Vagina (tissue), 2 donors: ENCODE measurements at regions not wholly inside any gene's neighbourhood (a gene's known extent, or its start where the extent isn't known, plus 50 kb on each side); places are given as distances from the start of the nearest gene placed in this dataset.

Experiments used
- DNase-seq, 2 donors: peaks; one replicate each; pipeline ENCODE4 v3.0.0-alpha.2; 2017; ENCODE audit errors: extremely low spot score in 2 of 2
- H3K27ac ChIP-seq: fragments of 200-600 bp; sonication (generic); one replicate; pipeline ENCODE4 v1.5.1; 2019
- H3K27me3 ChIP-seq: fragments of 200-600 bp; sonication (generic); one replicate; pipeline ENCODE4 v1.5.1; 2019
- H3K36me3 ChIP-seq, 2 donors: fragments of 200-600 bp; sonication (generic); one replicate each; pipeline ENCODE4 v1.5.1; 2017 to 2019
- H3K4me1 ChIP-seq: fragments of 200-600 bp; sonication (generic); one replicate; pipeline ENCODE4 v1.5.1; 2019
- H3K4me3 ChIP-seq, 2 donors: fragments of 200-600 bp; sonication (generic); 1 replicate in 1 of 2; 2 replicates in 1 of 2; pipeline ENCODE4 v1.5.1; 2016 to 2019
- H3K9me3 ChIP-seq: fragments of 200-600 bp; sonication (generic); one replicate; pipeline ENCODE4 v1.5.1; 2019
- CTCF ChIP-seq, 3 experiments: fragments of 450-650 bp in 2 of 3; fragments of 200-600 bp in 1 of 3; sonication (generic) in 1 of 3; IDR thresholded peaks; one replicate each; pipeline ENCODE4 v1.5.1; 2017 to 2019; ENCODE audit warnings: antibody characterized with exemption in 3 of 3, mild to moderate bottlenecking in 2 of 3, moderate library complexity in 2 of 3
- POLR2A ChIP-seq, 2 donors: fragments of 450-650 bp; IDR thresholded peaks; one replicate each; pipeline ENCODE4 v1.6.1; 2017; ENCODE audit warnings: antibody characterized with exemption in 2 of 2, mild to moderate bottlenecking in 2 of 2, moderate library complexity in 2 of 2
- POLR2AphosphoS5 ChIP-seq, 2 donors: sonication (generic); formaldehyde crosslinking; IDR thresholded peaks; one replicate each; pipeline ENCODE4 v1.9.0; 2017; ENCODE audit warnings: antibody characterized with exemption in 2 of 2, mild to moderate bottlenecking in 2 of 2, low read depth in 1 of 2; ENCODE audit not compliant: insufficient read depth in 1 of 2
- intact Hi-C: fragments of 100-400 bp; cut with DNase I; formaldehyde crosslinking; loops from one replicate; pipeline ENCODE4 v1.15.1; 2023

GRCh38 chr14:98993818-98994217 is 278.2 kb downstream of the BCL11B start:
- H3K9me3 ChIP-seq = no peaks in the 10 kb centered on the region
- DNase-seq = no peak
- H3K27ac ChIP-seq = no peak overlapping the region
- H3K36me3 ChIP-seq = no peaks in the 10 kb centered on the region
- intact Hi-C loops = no loop called here
- TF ChIP-seq POLR2A (IDR thresholded peaks at IDR 0.05) (no peak), POLR2AphosphoS5 (IDR thresholded peaks at IDR 0.05; ENCODE audit: insufficient read depth in 1 of 2, low read depth in 1 of 2) (no peak), CTCF (IDR thresholded peaks at IDR 0.05) (no peak)
- no peaks in the 10 kb centered on the region for H3K4me1 ChIP-seq
- H3K4me3 ChIP-seq = no peak overlapping the region
- no peaks in the 10 kb centered on the region for H3K27me3 ChIP-seq

- no peak for TF ChIP-seq CTCF (IDR thresholded peaks at IDR 0.05)
- TF ChIP-seq POLR2A (IDR thresholded peaks at IDR 0.05) = no peak
- no peak for TF ChIP-seq POLR2AphosphoS5 (IDR thresholded peaks at IDR 0.05; ENCODE audit: insufficient read depth in 1 of 2, low read depth in 1 of 2)
- DNase-seq = no peak
- no peak overlapping the region for H3K27ac ChIP-seq
- H3K4me3 ChIP-seq = no peak overlapping the region
- H3K27me3 ChIP-seq = no peaks in the 10 kb centered on the region
- H3K9me3 ChIP-seq = no peaks in the 10 kb centered on the region
- intact Hi-C loops = no loop called here
- H3K4me1 ChIP-seq = no peaks in the 10 kb centered on the region
- H3K36me3 ChIP-seq = no peaks in the 10 kb centered on the region
These were observed 277.4 kb downstream of the BCL11B start for GRCh38 chr14:98994561-98994960.

GRCh38 chr14:98997526-98998205 is 274.3 kb downstream of the BCL11B start:
- Histone ChIP-seq H3K4me1 (no peaks in the 10 kb centered on the region), H3K27me3 (no peaks in the 10 kb centered on the region), H3K36me3 (no peaks in the 10 kb centered on the region), H3K27ac (no peak overlapping the region), H3K4me3 (no peak overlapping the region), H3K9me3 (no peaks in the 10 kb centered on the region)
- DNase-seq = peak in 1 of 2 donors; percentile 56
- intact Hi-C loops = no loop called here
- no peak for TF ChIP-seq POLR2A (IDR thresholded peaks at IDR 0.05)
- TF ChIP-seq CTCF (IDR thresholded peaks at IDR 0.05) = no peak
- no peak for TF ChIP-seq POLR2AphosphoS5 (IDR thresholded peaks at IDR 0.05; ENCODE audit: insufficient read depth in 1 of 2, low read depth in 1 of 2)

- TF ChIP-seq POLR2A (IDR thresholded peaks at IDR 0.05) = no peak
- TF ChIP-seq POLR2AphosphoS5 (IDR thresholded peaks at IDR 0.05; ENCODE audit: insufficient read depth in 1 of 2, low read depth in 1 of 2) = no peak
- TF ChIP-seq CTCF (IDR thresholded peaks at IDR 0.05) = no peak
- H3K27me3 ChIP-seq = no peaks in the 10 kb centered on the region
- intact Hi-C loops = no loop called here
These were observed 272.7 kb downstream of the BCL11B start for GRCh38 chr14:98999345-98999744.

GRCh38 chr14:98999901-99000300 is 272.1 kb downstream of the BCL11B start:
- H3K27ac ChIP-seq = no peak overlapping the region
- no peak overlapping the region for H3K4me3 ChIP-seq
- no peak for TF ChIP-seq POLR2A (IDR thresholded peaks at IDR 0.05)
- TF ChIP-seq POLR2AphosphoS5 (IDR thresholded peaks at IDR 0.05; ENCODE audit: insufficient read depth in 1 of 2, low read depth in 1 of 2) = no peak
- TF ChIP-seq CTCF (IDR thresholded peaks at IDR 0.05) = no peak
- H3K9me3 ChIP-seq = no peaks in the 10 kb centered on the region
- DNase-seq = peak in 1 of 2 donors; percentile 56
- H3K4me1 ChIP-seq = no peaks in the 10 kb centered on the region
- H3K36me3 ChIP-seq = no peaks in the 10 kb centered on the region
- intact Hi-C loops = no loop called here
- no peaks in the 10 kb centered on the region for H3K27me3 ChIP-seq

More at GRCh38 chr14:98999345-98999744, 272.7 kb downstream of the BCL11B start:
- Histone ChIP-seq H3K4me1 (no peaks in the 10 kb centered on the region), H3K36me3 (no peaks in the 10 kb centered on the region), H3K27ac (no peak overlapping the region), H3K9me3 (no peaks in the 10 kb centered on the region), H3K4me3 (no peak overlapping the region)
- DNase-seq = peak in 1 of 2 donors; percentile 72
